K562 (cell line): ENCODE measurements at regions not wholly inside any gene's neighbourhood (a gene's known extent, or its start where the extent isn't known, plus 50 kb on each side); places are given as distances from the start of the nearest gene placed in this dataset.

Source experiments
- ATAC-seq: fragments of 200-7000 bp; cut with Tn5 transposase; 3 replicates; pipeline ENCODE4 v1.9.1; 2020; ENCODE audit warnings: moderate library complexity
- BruUV-seq: library from RNA; stranded (reverse); fragments of 400-500 nt; replicated peaks from 2 replicates; lab custom pipeline; 2021; lab: Mats Ljungman, UMichigan
- CTCF ChIA-PET: fragments of 300-600 bp; formaldehyde crosslinking; extraction: SDS; loops from one replicate; lab custom pipeline; 2021; ENCODE audit warnings: low intra/inter-chr PET ratio; lab: Yijun Ruan, JAX
- POLR2A ChIA-PET: fragments of 300-600, 350-650 bp; sonication (Branson Sonifier 250); formaldehyde crosslinking; extraction: SDS; loops from one replicate; lab custom pipeline; 2021; ENCODE audit warnings: antibody characterized with exemption, inconsistent platforms; lab: Yijun Ruan, JAX
- DNase-seq, 4 experiments: peaks; one replicate each; pipeline versions ENCODE4 v3.0.0 to v3.0.0-alpha.2; 2011 to 2018; ENCODE audit warnings: low spot score in 3 of 4, mixed read lengths in 3 of 4; ENCODE audit errors: extremely low read depth in 1 of 4
- FAIRE-seq: peaks from 2 replicates; lab custom pipeline; 2011; peaks lifted over from hg19 to GRCh38; lab: Jason Lieb, UNC
- H2AFZ ChIP-seq: 2 replicates; pipeline ENCODE4 v1.6.0; 2011; ENCODE audit warnings: low read depth, low read length, control low read depth, inconsistent platforms
- H3K27ac ChIP-seq: fragments of 200-600 bp; 3 replicates; pipeline ENCODE4 v1.8.0; 2011; ENCODE audit warnings: low read depth, mild to moderate bottlenecking, control low read depth, inconsistent platforms, low read length, moderate library complexity, mixed read lengths; ENCODE audit errors: extremely low read depth
- H3K27me3 ChIP-seq, 2 experiments: fragments of 300-600 bp in 1 of 2; 2 replicates in 1 of 2; 3 replicates in 1 of 2; pipeline versions ENCODE4 v1.6.0 to v1.8.0; 2011; ENCODE audit warnings: inconsistent platforms in 2 of 2, low read length in 2 of 2, mild to moderate bottlenecking in 1 of 2, mixed read lengths in 1 of 2, moderate library complexity in 1 of 2; ENCODE audit not compliant: control insufficient read depth in 2 of 2, insufficient read depth in 2 of 2
- H3K36me3 ChIP-seq: fragments of 300-600 bp; 3 replicates; pipeline ENCODE4 v1.8.0; 2011; ENCODE audit warnings: mild to moderate bottlenecking, low read length, inconsistent platforms; ENCODE audit not compliant: control insufficient read depth, insufficient read depth
- H3K4me1 ChIP-seq, 2 experiments: fragments of 200-600 bp in 1 of 2; replicated peaks in 1 of 2; 2 replicates in 1 of 2; 3 replicates in 1 of 2; pipeline versions ENCODE4 v1.5.1 to v1.8.0; 2011; ENCODE audit warnings: inconsistent platforms in 2 of 2, low read length in 2 of 2, mild to moderate bottlenecking in 1 of 2, mixed read lengths in 1 of 2, moderate library complexity in 1 of 2; ENCODE audit not compliant: control insufficient read depth in 2 of 2, insufficient read depth in 2 of 2
- H3K4me2 ChIP-seq: 2 replicates; pipeline ENCODE4 v1.6.1; 2011; ENCODE audit warnings: low read length, control low read depth, inconsistent platforms, mixed read lengths; ENCODE audit not compliant: insufficient read depth
- H3K4me3 ChIP-seq: fragments of 200-600 bp; sonication (generic), shearing (Covaris generic); 2 replicates; pipeline ENCODE4 v1.5.1; 2016; ENCODE audit warnings: control low read depth, inconsistent platforms
- H3K79me2 ChIP-seq: fragments of 200-600 bp; 3 replicates; pipeline ENCODE4 v1.8.0; 2011; ENCODE audit warnings: low read length, inconsistent platforms; ENCODE audit not compliant: control insufficient read depth, insufficient read depth
- H3K9ac ChIP-seq, 2 experiments: 2 replicates each; pipeline versions ENCODE4 v1.6.0 to v1.6.1; 2011; ENCODE audit warnings: low read depth in 2 of 2, low read length in 2 of 2, control low read depth in 1 of 2, inconsistent platforms in 1 of 2, mild to moderate bottlenecking in 1 of 2, mixed read lengths in 1 of 2; ENCODE audit not compliant: insufficient read depth in 1 of 2
- H3K9me1 ChIP-seq: one replicate; pipeline ENCODE4 v1.6.0; 2011; ENCODE audit warnings: inconsistent platforms, mild to moderate bottlenecking, low read length, moderate library complexity; ENCODE audit not compliant: control insufficient read depth, insufficient read depth
- H3K9me3 ChIP-seq: replicated peaks from 2 replicates; pipeline ENCODE4 v1.5.1; 2011; ENCODE audit warnings: low read depth, low read length, inconsistent platforms; ENCODE audit not compliant: control insufficient read depth, insufficient read depth
- H4K20me1 ChIP-seq: replicated peaks from 2 replicates; pipeline ENCODE4 v1.6.1; 2011; ENCODE audit warnings: low read length, inconsistent platforms, mixed read lengths; ENCODE audit not compliant: control insufficient read depth, insufficient read depth
- DNMT1 ChIP-seq: fragments of 450-650 bp; IDR thresholded peaks from 2 replicates; pipeline ENCODE4 v1.6.1; 2016; ENCODE audit warnings: antibody characterized with exemption, mild to moderate bottlenecking
- HNRNPL ChIP-seq: fragments of 200-400 bp; formaldehyde crosslinking; IDR thresholded peaks from 2 replicates; pipeline ENCODE4 v1.6.1; 2017; ENCODE audit warnings: low read depth, mild to moderate bottlenecking, low read length
- IFI16 ChIP-seq: fragments of 250-450 bp; sonication (Bioruptor Pico); IDR thresholded peaks from 2 replicates; pipeline ENCODE4 v2.1.2; 2022; ENCODE audit warnings: mild to moderate bottlenecking, inconsistent platforms
- NCOA2 ChIP-seq, 2 experiments: fragments of 450-650 bp; IDR thresholded peaks; 2 replicates each; pipeline ENCODE4 v1.6.1; 2018; ENCODE audit warnings: mild to moderate bottlenecking in 2 of 2, moderate library complexity in 1 of 2; ENCODE audit not compliant: partially characterized antibody in 2 of 2
- SMC3 ChIP-seq: conservative IDR thresholded peaks from 2 replicates; pipeline ENCODE4 v1.6.1; 2011; ENCODE audit warnings: low read depth, low read length, improper control_type of control experiment; ENCODE audit not compliant: insufficient read depth
- YBX1 ChIP-seq: fragments of 450-650 bp; IDR thresholded peaks from 2 replicates; pipeline ENCODE4 v1.7.1; 2016; ENCODE audit warnings: mild to moderate bottlenecking
- WGBS: fragments of 100-300 bp; shearing (Covaris generic); methylation state at CpG from one replicate; pipeline ENCODE4 v1.1.6; 2016; ENCODE audit warnings: low coverage, mixed read lengths; ENCODE audit not compliant: insufficient coverage; ENCODE audit errors: missing lambda C conversion rate; 5-methylcytosine and 5-hydroxymethylcytosine counted together
- in situ Hi-C: fragments of 300-500 bp; cut with MboI; formaldehyde crosslinking; loops from 4 replicates; pipeline ENCODE4 v1.15.0; 2018; ENCODE audit warnings: inconsistent platforms, mixed read lengths
- intact Hi-C: fragments of 100-400 bp; cut with micrococcal nuclease; formaldehyde crosslinking; loops from 2 replicates; pipeline ENCODE4 v1.14.2; 2022
- TF ChIP-seq, protein P1 (sequence below): fragments of 250-450 bp; sonication (Bioruptor Pico); IDR thresholded peaks from 2 replicates; pipeline ENCODE4 v1.5.0; 2021
- TF ChIP-seq, protein P2 (sequence below), 2 experiments: fragments of 250-450 bp in 1 of 2; fragments of 450-650 bp in 1 of 2; sonication (Bioruptor Pico) in 1 of 2; IDR thresholded peaks; 2 replicates each; pipeline versions ENCODE4 v1.6.1 to v1.8.0; 2016 to 2021; ENCODE audit warnings: mild to moderate bottlenecking in 2 of 2, moderate library complexity in 2 of 2, missing compliant biosample characterization in 1 of 2, missing genetic modification characterization in 1 of 2
- TF ChIP-seq, protein P3 (sequence below): fragments of 250-450 bp; sonication (Bioruptor Pico); IDR thresholded peaks from 2 replicates; pipeline ENCODE4 v1.8.0; 2021; ENCODE audit warnings: moderate library complexity, mild to moderate bottlenecking, inconsistent platforms

DNA sequence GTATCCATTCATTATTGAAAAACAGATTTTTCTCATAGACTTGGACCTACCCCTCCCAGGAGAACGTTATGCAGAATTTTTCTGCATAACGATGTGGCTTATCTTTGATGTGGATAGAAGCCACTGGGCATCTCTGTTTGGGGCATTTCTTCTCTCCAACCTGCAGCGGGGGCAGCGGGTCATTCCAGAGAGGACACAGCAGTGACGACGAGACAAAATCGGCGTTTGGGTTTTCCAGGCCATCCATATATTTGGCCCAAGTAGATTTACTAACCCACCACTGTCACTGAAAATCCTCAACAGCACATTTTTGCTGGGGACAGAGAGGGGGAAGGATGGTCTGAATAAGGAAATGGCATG lies 299.3 kb upstream of the PITRM1 start:
- H3K9ac ChIP-seq = no peak overlapping the region
- POLR2A ChIA-PET = no interaction called here
- no peaks in the 10 kb centered on the region for H3K79me2 ChIP-seq
- peaks cover 15% of the 10 kb centered on the region for H4K20me1 ChIP-seq
- no peak overlapping the region for H3K27ac ChIP-seq
- ATAC-seq (no peak), DNase-seq (no peak), FAIRE-seq (no peak)
- H3K9me3 ChIP-seq = no peaks in the 10 kb centered on the region
- WGBS = 38% methylated on average over 8 of the region's 8 CpGs
- no peaks in the 10 kb centered on the region for H3K36me3 ChIP-seq
- no peaks in the 10 kb centered on the region; a peak in 2 of 5 replicates for H3K4me1 ChIP-seq
- no TSS peak for BruUV-seq
- no peaks in the 10 kb centered on the region for H3K9me1 ChIP-seq
- in situ Hi-C loops (no loop called here), intact Hi-C loops (no loop called here)
- no peak overlapping the region for H3K4me3 ChIP-seq
- H3K4me2 ChIP-seq = no peak overlapping the region
- TF ChIP-seq, protein P1, sequence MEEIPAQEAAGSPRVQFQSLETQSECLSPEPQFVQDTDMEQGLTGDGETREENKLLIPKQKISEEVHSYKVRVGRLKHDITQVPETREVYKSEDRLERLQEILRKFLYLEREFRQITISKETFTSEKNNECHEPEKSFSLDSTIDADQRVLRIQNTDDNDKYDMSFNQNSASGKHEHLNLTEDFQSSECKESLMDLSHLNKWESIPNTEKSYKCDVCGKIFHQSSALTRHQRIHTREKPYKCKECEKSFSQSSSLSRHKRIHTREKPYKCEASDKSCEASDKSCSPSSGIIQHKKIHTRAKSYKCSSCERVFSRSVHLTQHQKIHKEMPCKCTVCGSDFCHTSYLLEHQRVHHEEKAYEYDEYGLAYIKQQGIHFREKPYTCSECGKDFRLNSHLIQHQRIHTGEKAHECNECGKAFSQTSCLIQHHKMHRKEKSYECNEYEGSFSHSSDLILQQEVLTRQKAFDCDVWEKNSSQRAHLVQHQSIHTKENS = no peak
- TF ChIP-seq NCOA2 (IDR thresholded peaks at IDR 0.05; ENCODE audit: partially characterized antibody in 2 of 2) = no peak
- TF ChIP-seq YBX1 = no peak
- no peak for TF ChIP-seq SMC3
- TF ChIP-seq, protein P2, sequence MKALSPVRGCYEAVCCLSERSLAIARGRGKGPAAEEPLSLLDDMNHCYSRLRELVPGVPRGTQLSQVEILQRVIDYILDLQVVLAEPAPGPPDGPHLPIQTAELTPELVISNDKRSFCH (CRISPR knock-in tag; IDR thresholded peaks at IDR 0.05) = no peak
- TF ChIP-seq, protein P2 (tag; IDR thresholded peaks at IDR 0.05) = no peak
- TF ChIP-seq, protein P3, sequence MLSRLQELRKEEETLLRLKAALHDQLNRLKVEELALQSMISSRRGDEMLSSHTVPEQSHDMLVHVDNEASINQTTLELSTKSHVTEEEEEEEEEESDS (CRISPR knock-in tag) = no peak
- TF ChIP-seq DNMT1 = no peak
- no peak for TF ChIP-seq IFI16
- TF ChIP-seq HNRNPL = no peak
- CTCF ChIA-PET = no interaction called here
- H2AFZ ChIP-seq = no peak overlapping the region
- peaks cover 2 to 24% of the 10 kb centered on the region in 2 experiments; a peak in 4 of 5 replicates for H3K27me3 ChIP-seq
